PFSK-1 (cell line): ENCODE measurements at regions not wholly inside any gene's neighbourhood (a gene's known extent, or its start where the extent isn't known, plus 50 kb on each side); places are given as distances from the start of the nearest gene placed in this dataset.

Experiments
- FOXP2 ChIP-seq: optimal IDR thresholded peaks from 2 replicates; pipeline ENCODE3; 2011; ENCODE audit warnings: borderline replicate concordance, control low read depth, inconsistent platforms; ENCODE audit not compliant: insufficient read depth; ENCODE audit errors: extremely low read length, extremely low read depth
- POLR2AphosphoS5 ChIP-seq: IDR thresholded peaks from 2 replicates; pipeline ENCODE4 v1.6.1; 2012; ENCODE audit warnings: low read depth, mild to moderate bottlenecking, control low read depth, low read length, moderate library complexity
- REST ChIP-seq, 2 experiments: IDR thresholded peaks; 2 replicates each; pipeline versions ENCODE4 v1.6.1 to v1.8.0; 2011 to 2012; ENCODE audit warnings: low read depth in 2 of 2, low read length in 2 of 2, control low read depth in 1 of 2, inconsistent platforms in 1 of 2, mild to moderate bottlenecking in 1 of 2, moderate library complexity in 1 of 2; ENCODE audit not compliant: insufficient read depth in 1 of 2
- SIN3A ChIP-seq: IDR thresholded peaks from 2 replicates; pipeline ENCODE4 v1.6.1; 2012; ENCODE audit warnings: mild to moderate bottlenecking, low read length, moderate library complexity, borderline replicate concordance; ENCODE audit not compliant: insufficient read depth
- TAF1 ChIP-seq: IDR thresholded peaks from 2 replicates; pipeline ENCODE4 v1.6.1; 2012; ENCODE audit warnings: low read length, control low read depth, borderline replicate concordance; ENCODE audit not compliant: insufficient read depth

DNA sequence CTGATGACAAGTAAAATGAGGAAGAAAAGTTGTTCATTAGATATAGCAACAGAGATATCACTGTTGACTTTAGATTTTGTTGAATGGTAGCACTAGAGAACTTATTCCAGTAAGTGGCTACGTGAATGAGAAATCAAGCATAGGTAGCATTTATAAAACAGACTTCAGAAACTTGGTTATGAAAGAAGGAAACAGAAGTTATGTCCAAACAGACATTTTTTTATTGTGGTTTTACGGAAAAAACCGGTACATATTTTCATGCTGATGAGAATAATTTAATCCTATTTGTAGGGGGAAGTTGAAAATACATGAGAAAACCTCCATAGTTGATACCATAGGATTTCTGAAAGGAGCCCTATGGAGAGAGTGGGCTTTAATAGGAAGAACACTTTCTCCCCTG is 325.7 kb upstream of the SLC10A2 start:
- no peak for TF ChIP-seq REST (IDR thresholded peaks at IDR 0.05; ENCODE audit: insufficient read depth in 1 of 2, low read depth in 2 of 2, low read length in 2 of 2)
- TF ChIP-seq POLR2AphosphoS5: no peak
- no peak for TF ChIP-seq SIN3A
- TF ChIP-seq TAF1: no peak
- TF ChIP-seq FOXP2: no peak
